ENCODE measurements at regions not wholly inside any gene's neighbourhood (a gene's known extent, or its start where the extent isn't known, plus 50 kb on each side); places are given as distances from the start of the nearest gene placed in this dataset.

GRCh38 chr6:120031837-120032236 lies 682.3 kb upstream of the MAN1A1 start:
- no peak for DNase-seq

- DNase-seq, result no peak
These were observed 677.2 kb upstream of the MAN1A1 start for GRCh38 chr6:120026791-120027190.

GRCh38 chr6:120010075-120010474 lies 660.5 kb upstream of the MAN1A1 start:
- DNase-seq, result no peak

- DNase-seq, result no peak
These were observed 655.9 kb upstream of the MAN1A1 start for GRCh38 chr6:120005292-120005976.

- DNase-seq, result no peak
These were observed 637.5 kb upstream of the MAN1A1 start for GRCh38 chr6:119986934-119987549.

- DNase-seq, result no peak
These were observed 636.6 kb upstream of the MAN1A1 start for GRCh38 chr6:119985952-119986736.

- DNase-seq, result no peak
These were observed 631.2 kb upstream of the MAN1A1 start for GRCh38 chr6:119980802-119981201.

GRCh38 chr6:119979862-119980261 lies 630.3 kb upstream of the MAN1A1 start:
- DNase-seq, result no peak

- no peak for DNase-seq
These were observed 628.8 kb upstream of the MAN1A1 start for GRCh38 chr6:119978274-119978889.

GRCh38 chr6:119974430-119975159 lies 625.0 kb upstream of the MAN1A1 start:
- DNase-seq, result no peak

GRCh38 chr6:119966484-119966883 lies 616.9 kb upstream of the MAN1A1 start:
- no peak for DNase-seq

- DNase-seq, result no peak
These were observed 616.3 kb upstream of the MAN1A1 start for GRCh38 chr6:119965900-119966299.

GRCh38 chr6:119965008-119965407 lies 615.4 kb upstream of the MAN1A1 start:
- no peak for DNase-seq

- no peak for DNase-seq
These were observed 612.9 kb upstream of the MAN1A1 start for GRCh38 chr6:119962505-119962904.

- DNase-seq, result no peak
These were observed 611.9 kb upstream of the MAN1A1 start for GRCh38 chr6:119961450-119961849.

GRCh38 chr6:119960456-119960855 lies 610.9 kb upstream of the MAN1A1 start:
- no peak for DNase-seq

- no peak for DNase-seq
These were observed 610.5 kb upstream of the MAN1A1 start for GRCh38 chr6:119960036-119960435.

GRCh38 chr6:119957195-119957594 lies 607.6 kb upstream of the MAN1A1 start:
- no peak for DNase-seq

- no peak for DNase-seq
These were observed 603.1 kb upstream of the MAN1A1 start for GRCh38 chr6:119952696-119953095.

GRCh38 chr6:119950681-119951080 lies 601.1 kb upstream of the MAN1A1 start:
- no peak for DNase-seq

- no peak for DNase-seq
These were observed 592.7 kb upstream of the MAN1A1 start for GRCh38 chr6:119942078-119942752.

- DNase-seq, result no peak
These were observed 589.2 kb upstream of the MAN1A1 start for GRCh38 chr6:119938752-119939151.

All from activated T-cell treated with anti-CD3 and anti-CD28 coated beads, Interleukin-2, amount 50 U/mL, for 1 hour (primary cell).